Liver (tissue), 8 donors: ENCODE measurements at regions not wholly inside any gene's neighbourhood (a gene's known extent, or its start where the extent isn't known, plus 50 kb on each side); places are given as distances from the start of the nearest gene placed in this dataset.

ENCODE experiments used
- DNase-seq: peaks from one replicate; pipeline ENCODE4 v3.0.0-alpha.2; 2017; ENCODE audit warnings: low spot score
- H3K27ac ChIP-seq, 2 donors: one replicate each; pipeline ENCODE4 v1.7.0; 2013; ENCODE audit warnings: inconsistent platforms in 2 of 2, low read length in 2 of 2, control low read depth in 1 of 2, low read depth in 1 of 2, mild to moderate bottlenecking in 1 of 2
- H3K27me3 ChIP-seq, 4 donors: one replicate each; pipeline versions ENCODE4 v1.6.1 to v1.7.0; 2013; ENCODE audit warnings: low read length in 3 of 4, inconsistent platforms in 1 of 4, mild to moderate bottlenecking in 1 of 4, moderate library complexity in 1 of 4; ENCODE audit not compliant: control insufficient read depth in 4 of 4, insufficient read depth in 4 of 4
- H3K36me3 ChIP-seq, 4 donors: one replicate each; pipeline versions ENCODE4 v1.6.1 to v1.7.0; 2013; ENCODE audit warnings: low read length in 3 of 4, mild to moderate bottlenecking in 3 of 4, low read depth in 1 of 4, moderate library complexity in 1 of 4; ENCODE audit not compliant: control insufficient read depth in 4 of 4, insufficient read depth in 3 of 4
- H3K4me1 ChIP-seq, 4 donors: one replicate each; pipeline versions ENCODE4 v1.6.1 to v1.7.0; 2013; ENCODE audit warnings: low read length in 3 of 4, mild to moderate bottlenecking in 3 of 4, moderate library complexity in 1 of 4; ENCODE audit not compliant: control insufficient read depth in 4 of 4, insufficient read depth in 4 of 4
- H3K4me3 ChIP-seq, 3 donors: one replicate each; pipeline versions ENCODE4 v1.6.1 to v1.7.0; 2013; ENCODE audit warnings: low read length in 3 of 3, control low read depth in 1 of 3, low read depth in 1 of 3, mild to moderate bottlenecking in 1 of 3
- H3K9ac ChIP-seq, 2 donors: one replicate each; pipeline ENCODE4 v1.7.0; 2013; ENCODE audit warnings: low read length in 2 of 2, mild to moderate bottlenecking in 2 of 2, moderate library complexity in 2 of 2, control low read depth in 1 of 2, low read depth in 1 of 2
- H3K9me3 ChIP-seq, 4 donors: one replicate each; pipeline versions ENCODE4 v1.6.1 to v1.7.0; 2013; ENCODE audit warnings: low read length in 3 of 4; ENCODE audit not compliant: control insufficient read depth in 4 of 4
- ATF3 ChIP-seq: IDR thresholded peaks from 2 replicates; pipeline ENCODE4 v1.6.1; 2016; ENCODE audit warnings: antibody characterized with exemption
- CTCF ChIP-seq: fragments of 150-350 bp; IDR thresholded peaks from 2 replicates; pipeline ENCODE4 v1.5.1; 2017; ENCODE audit warnings: improper control_type of control experiment, low read depth, low read length; ENCODE audit not compliant: missing input control
- FOXA1 ChIP-seq: IDR thresholded peaks from 2 replicates; pipeline ENCODE4 v1.6.1; 2016; ENCODE audit warnings: antibody characterized with exemption
- FOXA2 ChIP-seq: IDR thresholded peaks from 2 replicates; pipeline ENCODE4 v1.6.1; 2016; ENCODE audit warnings: antibody characterized with exemption
- GABPA ChIP-seq, 2 donors: IDR thresholded peaks in 1 of 2; conservative IDR thresholded peaks in 1 of 2; 2 replicates each; pipeline ENCODE4 v1.6.1; 2016; ENCODE audit warnings: antibody characterized with exemption in 2 of 2, mild to moderate bottlenecking in 1 of 2, moderate library complexity in 1 of 2
- HNF4A ChIP-seq, 2 donors: conservative IDR thresholded peaks; 2 replicates each; pipeline ENCODE4 v1.6.1; 2016; ENCODE audit warnings: antibody characterized with exemption in 2 of 2, mild to moderate bottlenecking in 2 of 2
- HNF4G ChIP-seq: IDR thresholded peaks from 2 replicates; pipeline ENCODE4 v1.6.1; 2016; ENCODE audit warnings: antibody characterized with exemption
- JUND ChIP-seq, 2 donors: IDR thresholded peaks; 2 replicates each; pipeline ENCODE4 v1.6.1; 2016; ENCODE audit warnings: antibody characterized with exemption in 2 of 2
- MAX ChIP-seq: IDR thresholded peaks from 2 replicates; pipeline ENCODE4 v1.6.1; 2016; ENCODE audit warnings: antibody characterized with exemption
- RAD21 ChIP-seq, 2 donors: IDR thresholded peaks; 2 replicates each; pipeline ENCODE4 v1.6.1; 2016; ENCODE audit warnings: antibody characterized with exemption in 2 of 2, mild to moderate bottlenecking in 2 of 2
- REST ChIP-seq: IDR thresholded peaks from 2 replicates; pipeline ENCODE4 v1.6.1; 2016; ENCODE audit warnings: antibody characterized with exemption, mild to moderate bottlenecking
- SP1 ChIP-seq: IDR thresholded peaks from 2 replicates; pipeline ENCODE4 v1.6.1; 2018; ENCODE audit warnings: antibody characterized with exemption, mild to moderate bottlenecking
- TAF1 ChIP-seq: conservative IDR thresholded peaks from 2 replicates; pipeline ENCODE4 v1.6.1; 2016; ENCODE audit warnings: antibody characterized with exemption, mild to moderate bottlenecking
- YY1 ChIP-seq: IDR thresholded peaks from 2 replicates; pipeline ENCODE4 v1.6.1; 2016; ENCODE audit warnings: antibody characterized with exemption, mild to moderate bottlenecking
- ZBTB33 ChIP-seq: IDR thresholded peaks from 2 replicates; pipeline ENCODE4 v1.6.1; 2016; ENCODE audit warnings: antibody characterized with exemption
- WGBS: extraction: QIAGEN DNeasy Blood & Tissue Kit; methylation state at CpG from one replicate; pipeline ENCODE4 v1.1.7; 2013; 5-methylcytosine and 5-hydroxymethylcytosine counted together
- donor health status: healthy.
- donor health status: healthy.
- donor health status: healthy.
- donor health status: healthy.
- donor health status: healthy.

- 75% methylated on average over 5 of the region's 5 CpGs for WGBS
- Histone ChIP-seq H3K4me1 (no peaks in the 10 kb centered on the region), H3K27me3 (no peaks in the 10 kb centered on the region), H3K36me3 (no peaks in the 10 kb centered on the region), H3K27ac (no peak overlapping the region), H3K9me3 (no peaks in the 10 kb centered on the region), H3K4me3 (no peak overlapping the region), H3K9ac (no peak overlapping the region)
- no peak for DNase-seq
- TF ChIP-seq SP1 (no peak), REST (no peak), JUND (IDR thresholded peaks at IDR 0.05) (no peak), HNF4G (no peak)
These were observed 395.4 kb downstream of the SFMBT2 start for GRCh38 chr10:7015457-7015856.

GRCh38 chr10:7014721-7015120, 396.1 kb downstream of the SFMBT2 start:
- TF ChIP-seq JUND (IDR thresholded peaks at IDR 0.05), result no peak
- no peak for TF ChIP-seq MAX
- TF ChIP-seq SP1, result no peak
- no peak for TF ChIP-seq HNF4G
- TF ChIP-seq FOXA2, result no peak
- TF ChIP-seq ATF3, result no peak
- no peak for TF ChIP-seq YY1
- TF ChIP-seq CTCF, result no peak
- TF ChIP-seq HNF4A (conservative IDR thresholded peaks at IDR 0.05), result no peak
- TF ChIP-seq GABPA (IDR thresholded peaks at IDR 0.05 in 1 of 2, conservative IDR thresholded peaks at IDR 0.05 in 1 of 2), result no peak
- TF ChIP-seq ZBTB33, result no peak
- no peak for TF ChIP-seq REST
- TF ChIP-seq TAF1, result no peak
- TF ChIP-seq RAD21 (IDR thresholded peaks at IDR 0.05), result no peak
- TF ChIP-seq FOXA1, result no peak
- no peak overlapping the region for H3K4me3 ChIP-seq
- no peaks in the 10 kb centered on the region for H3K9me3 ChIP-seq
- WGBS, result 68% methylated on average over 4 of the region's 4 CpGs
- no peaks in the 10 kb centered on the region for H3K36me3 ChIP-seq
- no peak overlapping the region for H3K27ac ChIP-seq
- no peak for DNase-seq
- H3K27me3 ChIP-seq, result no peaks in the 10 kb centered on the region
- no peak overlapping the region for H3K9ac ChIP-seq
- H3K4me1 ChIP-seq, result no peaks in the 10 kb centered on the region
